HepG2 (cell line): ENCODE measurements at regions not wholly inside any gene's neighbourhood (a gene's known extent, or its start where the extent isn't known, plus 50 kb on each side); places are given as distances from the start of the nearest gene placed in this dataset.

Experiments
- ATAC-seq: fragments of 200-7000 bp; cut with Tn5 transposase; 3 replicates; pipeline ENCODE4 v1.9.1; 2020; ENCODE audit warnings: mild to moderate bottlenecking, moderate library complexity
- BruUV-seq: library from RNA; stranded (reverse); fragments of 400-500 nt; replicated peaks from 2 replicates; lab custom pipeline; 2021; lab: Mats Ljungman, UMichigan
- CTCF ChIA-PET: fragments of 300-600 bp; formaldehyde crosslinking; extraction: SDS; loops from one replicate; lab custom pipeline; 2021; ENCODE audit warnings: low total read pairs, inconsistent platforms, low intra/inter-chr PET ratio; lab: Yijun Ruan, JAX
- POLR2A ChIA-PET: fragments of 350-600 bp; sonication (Branson Sonifier 250); formaldehyde crosslinking; loops from one replicate; lab custom pipeline; 2020; ENCODE audit warnings: antibody characterized with exemption, inconsistent platforms; lab: Yijun Ruan, JAX
- DNase-seq: peaks from one replicate; pipeline ENCODE4 v3.0.0-alpha.2; 2015; ENCODE audit warnings: low spot score
- FAIRE-seq: peaks from 3 replicates; lab custom pipeline; 2011; peaks lifted over from hg19 to GRCh38; lab: Jason Lieb, UNC
- H2AFZ ChIP-seq: one replicate; pipeline ENCODE4 v1.6.1; 2011; ENCODE audit warnings: low read length, inconsistent platforms
- H3K27ac ChIP-seq: fragments of 300-600 bp; 3 replicates; pipeline ENCODE4 v1.8.0; 2011; ENCODE audit warnings: mixed run types, mild to moderate bottlenecking, mixed read lengths, low read length, inconsistent platforms; ENCODE audit not compliant: insufficient read depth; ENCODE audit errors: extremely low read length
- H3K27me3 ChIP-seq, 2 experiments: fragments of 200-600 bp in 1 of 2; 2 replicates in 1 of 2; 3 replicates in 1 of 2; pipeline versions ENCODE4 v1.6.0 to v1.8.0; 2011; ENCODE audit warnings: low read length in 2 of 2, mild to moderate bottlenecking in 2 of 2, moderate library complexity in 2 of 2, inconsistent platforms in 1 of 2; ENCODE audit not compliant: insufficient read depth in 2 of 2, control insufficient read depth in 1 of 2
- H3K36me3 ChIP-seq, 2 experiments: fragments of 200-600 bp in 1 of 2; replicated peaks in 1 of 2; 2 replicates in 1 of 2; 3 replicates in 1 of 2; pipeline versions ENCODE4 v1.5.1 to v1.8.0; 2011; ENCODE audit warnings: low read length in 2 of 2, inconsistent platforms in 1 of 2; ENCODE audit not compliant: insufficient read depth in 2 of 2, control insufficient read depth in 1 of 2
- H3K4me1 ChIP-seq: 2 replicates; pipeline ENCODE4 v1.5.1; 2012; ENCODE audit warnings: low read length, inconsistent platforms; ENCODE audit not compliant: insufficient read depth
- H3K4me2 ChIP-seq: 2 replicates; pipeline ENCODE4 v1.6.0; 2011; ENCODE audit warnings: low read depth, low read length, inconsistent platforms
- H3K4me3 ChIP-seq, 3 experiments: fragments of 200-600 bp in 1 of 3; sonication (generic), shearing (Covaris generic) in 1 of 3; replicated peaks in 1 of 3; 2 replicates each; pipeline ENCODE4 v1.5.1; 2011 to 2016; ENCODE audit warnings: low read length in 3 of 3, inconsistent platforms in 2 of 3, low read depth in 2 of 3, mild to moderate bottlenecking in 2 of 3, control low read depth in 1 of 3, mixed read lengths in 1 of 3; ENCODE audit not compliant: insufficient read depth in 1 of 3
- H3K79me2 ChIP-seq: one replicate; pipeline ENCODE4 v1.6.1; 2011; ENCODE audit warnings: low read length, inconsistent platforms; ENCODE audit not compliant: insufficient read depth
- H3K9ac ChIP-seq: 2 replicates; pipeline ENCODE4 v1.6.0; 2011; ENCODE audit warnings: mild to moderate bottlenecking, low read depth, low read length, inconsistent platforms; ENCODE audit not compliant: insufficient read depth
- H3K9me3 ChIP-seq: 2 replicates; pipeline ENCODE4 v1.5.1; 2012; ENCODE audit warnings: mild to moderate bottlenecking, low read length
- H4K20me1 ChIP-seq: 2 replicates; pipeline ENCODE4 v1.6.0; 2011; ENCODE audit warnings: inconsistent platforms, mild to moderate bottlenecking, low read length, moderate library complexity; ENCODE audit not compliant: insufficient read depth
- DPF2 ChIP-seq: sonication (generic); formaldehyde crosslinking; IDR thresholded peaks from 2 replicates; pipeline ENCODE4 v1.4.0; 2020; ENCODE audit warnings: mild to moderate bottlenecking, low read depth, missing genetic modification reagents, borderline replicate concordance
- MLX ChIP-seq: IDR thresholded peaks from 2 replicates; pipeline ENCODE4 v1.6.1; 2016
- ZNF337 ChIP-seq: sonication (generic); formaldehyde crosslinking; IDR thresholded peaks from 2 replicates; pipeline ENCODE4 v1.5.1; 2020; ENCODE audit warnings: missing genetic modification reagents, low read depth, mild to moderate bottlenecking, borderline replicate concordance
- ZXDC ChIP-seq: sonication (generic); formaldehyde crosslinking; IDR thresholded peaks from 2 replicates; pipeline ENCODE4 v1.5.0; 2020; ENCODE audit warnings: mild to moderate bottlenecking, missing genetic modification reagents
- WGBS: methylation state at CpG from one replicate; pipeline ENCODE4 v1.1.6; 2017; ENCODE audit warnings: low lambda C conversion rate; 5-methylcytosine and 5-hydroxymethylcytosine counted together
- in situ Hi-C: cut with HindIII; loops from 2 replicates; pipeline ENCODE4 v1.10.0; 2017; ENCODE audit warnings: low pct_unique_long_range_greater_than_20kb; ENCODE audit not compliant: extremely low pct_ligation_motif_present
- intact Hi-C: fragments of 100-400 bp; cut with micrococcal nuclease; formaldehyde crosslinking; loops from one replicate; pipeline ENCODE4 v1.10.0; 2022; ENCODE audit not compliant: unreplicated experiment
- TF ChIP-seq, protein P1 (sequence below): sonication (generic); formaldehyde crosslinking; conservative IDR thresholded peaks from 2 replicates; pipeline ENCODE4 v1.8.0; 2022; ENCODE audit warnings: mild to moderate bottlenecking, moderate library complexity, missing genetic modification reagents

- no peaks in the 10 kb centered on the region for H3K4me1 ChIP-seq
- DNase-seq (no peak), ATAC-seq (no peak), FAIRE-seq (no peak)
- BruUV-seq, result no TSS peak
- no peaks in the 10 kb centered on the region for H3K36me3 ChIP-seq
- no peak for TF ChIP-seq ZXDC (CRISPR knock-in tag)
- TF ChIP-seq ZNF337 (CRISPR knock-in tag), result peak; percentile 36; the same call in 1 of the 2 replicates
- TF ChIP-seq MLX (CRISPR knock-in tag), result no peak
- no peak overlapping the region for H3K9ac ChIP-seq
- H3K9me3 ChIP-seq, result peaks cover 94% of the 10 kb centered on the region
- intact Hi-C loops (no loop called here), in situ Hi-C loops (no loop called here)
- H3K4me2 ChIP-seq, result no peak overlapping the region
- 0% methylated on average over 1 of the region's 1 CpG for WGBS
- ChIA-PET CTCF (no interaction called here), POLR2A (no interaction called here)
- H2AFZ ChIP-seq, result no peak overlapping the region
- no peak overlapping the region for H3K4me3 ChIP-seq
- H4K20me1 ChIP-seq, result no peaks in the 10 kb centered on the region
- no peak overlapping the region for H3K27ac ChIP-seq
- no peaks in the 10 kb centered on the region for H3K27me3 ChIP-seq
- H3K79me2 ChIP-seq, result no peaks in the 10 kb centered on the region
Measured at GRCh38 chr2:150385211-150385610, 102.3 kb downstream of the RND3 start.

GRCh38 chr2:150383587-150383986 lies 103.9 kb downstream of the RND3 start:
- TF ChIP-seq, protein P1, sequence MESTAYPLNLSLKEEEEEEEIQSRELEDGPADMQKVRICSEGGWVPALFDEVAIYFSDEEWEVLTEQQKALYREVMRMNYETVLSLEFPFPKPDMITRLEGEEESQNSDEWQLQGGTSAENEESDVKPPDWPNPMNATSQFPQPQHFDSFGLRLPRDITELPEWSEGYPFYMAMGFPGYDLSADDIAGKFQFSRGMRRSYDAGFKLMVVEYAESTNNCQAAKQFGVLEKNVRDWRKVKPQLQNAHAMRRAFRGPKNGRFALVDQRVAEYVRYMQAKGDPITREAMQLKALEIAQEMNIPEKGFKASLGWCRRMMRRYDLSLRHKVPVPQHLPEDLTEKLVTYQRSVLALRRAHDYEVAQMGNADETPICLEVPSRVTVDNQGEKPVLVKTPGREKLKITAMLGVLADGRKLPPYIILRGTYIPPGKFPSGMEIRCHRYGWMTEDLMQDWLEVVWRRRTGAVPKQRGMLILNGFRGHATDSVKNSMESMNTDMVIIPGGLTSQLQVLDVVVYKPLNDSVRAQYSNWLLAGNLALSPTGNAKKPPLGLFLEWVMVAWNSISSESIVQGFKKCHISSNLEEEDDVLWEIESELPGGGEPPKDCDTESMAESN, result no peak
- TF ChIP-seq DPF2 (CRISPR knock-in tag), result no peak
- BruUV-seq, result no TSS peak
- Histone ChIP-seq H3K4me1 (no peaks in the 10 kb centered on the region), H3K36me3 (no peaks in the 10 kb centered on the region), H2AFZ (no peak overlapping the region), H3K9me3 (peaks cover 92% of the 10 kb centered on the region), H3K27ac (no peak overlapping the region), H3K9ac (no peak overlapping the region), H3K79me2 (no peaks in the 10 kb centered on the region), H3K4me2 (no peak overlapping the region), H3K4me3 (no peak overlapping the region), H4K20me1 (no peaks in the 10 kb centered on the region), H3K27me3 (no peaks in the 10 kb centered on the region)
- no peak for ATAC-seq
- DNase-seq, result no peak
- intact Hi-C loops (no loop called here), in situ Hi-C loops (no loop called here)
- ChIA-PET CTCF (no interaction called here), POLR2A (no interaction called here)
- no peak for FAIRE-seq
